Upper lobe of left lung (tissue), 4 donors: ENCODE measurements at regions not wholly inside any gene's neighbourhood (a gene's known extent, or its start where the extent isn't known, plus 50 kb on each side); places are given as distances from the start of the nearest gene placed in this dataset.

ENCODE experiments used
- CTCF ChIP-seq, 6 experiments: fragments of 450-650 bp in 4 of 6; fragments of 200-600 bp in 2 of 6; sonication (generic) in 2 of 6; IDR thresholded peaks; one replicate each; pipeline ENCODE4 v1.5.1; 2016 to 2019; ENCODE audit warnings: antibody characterized with exemption in 6 of 6
- POLR2A ChIP-seq, 4 donors: fragments of 450-650 bp; IDR thresholded peaks; one replicate each; pipeline ENCODE4 v1.5.1; 2016 to 2017; ENCODE audit warnings: antibody characterized with exemption in 4 of 4, mild to moderate bottlenecking in 2 of 4

- TF ChIP-seq CTCF (IDR thresholded peaks at IDR 0.05) = no peak
- no peak for TF ChIP-seq POLR2A (IDR thresholded peaks at IDR 0.05)
Measured at GRCh38 chr2:225932811-225933413, 533.4 kb downstream of the NYAP2 start.
